ENCODE measurements at regions not wholly inside any gene's neighbourhood (a gene's known extent, or its start where the extent isn't known, plus 50 kb on each side); places are given as distances from the start of the nearest gene placed in this dataset.

GRCh38 chr15:62889141-62889661, 153.3 kb upstream of the TPM1 start:
- no peak overlapping the region for H3K4me2 ChIP-seq
- no peak overlapping the region for H3K4me3 ChIP-seq
- TF ChIP-seq Cebpa-rat (IDR thresholded peaks at IDR 0.05): no peak
- no peaks in the 10 kb centered on the region for H3K27me3 ChIP-seq
- H3K9ac ChIP-seq: no peak overlapping the region
- H4K20me1 ChIP-seq: no peaks in the 10 kb centered on the region
- no peaks in the 10 kb centered on the region for H3K4me1 ChIP-seq
- no peak overlapping the region for H3K27ac ChIP-seq
- H3K36me3 ChIP-seq: no peaks in the 10 kb centered on the region
- H3K9me3 ChIP-seq: no peaks in the 10 kb centered on the region

- Histone ChIP-seq H3K36me3 (no peaks in the 10 kb centered on the region), H3K4me2 (no peak overlapping the region), H3K27ac (no peak overlapping the region), H3K9ac (no peak overlapping the region), H3K4me1 (no peaks in the 10 kb centered on the region), H3K4me3 (no peak overlapping the region), H3K27me3 (no peaks in the 10 kb centered on the region), H4K20me1 (no peaks in the 10 kb centered on the region), H3K9me3 (no peaks in the 10 kb centered on the region)
- TF ChIP-seq Cebpa-rat (IDR thresholded peaks at IDR 0.05): no peak
These were observed 152.6 kb upstream of the TPM1 start for GRCh38 chr15:62889734-62890505.

GRCh38 chr15:62894322-62895085, 148.0 kb upstream of the TPM1 start:
- Histone ChIP-seq H3K27ac (no peak overlapping the region), H3K27me3 (no peaks in the 10 kb centered on the region), H3K9me3 (no peaks in the 10 kb centered on the region), H3K4me3 (no peak overlapping the region), H4K20me1 (no peaks in the 10 kb centered on the region), H3K4me2 (no peak overlapping the region), H3K4me1 (no peaks in the 10 kb centered on the region), H3K36me3 (no peaks in the 10 kb centered on the region), H3K9ac (no peak overlapping the region)
- TF ChIP-seq Cebpa-rat (IDR thresholded peaks at IDR 0.05): no peak

DNA sequence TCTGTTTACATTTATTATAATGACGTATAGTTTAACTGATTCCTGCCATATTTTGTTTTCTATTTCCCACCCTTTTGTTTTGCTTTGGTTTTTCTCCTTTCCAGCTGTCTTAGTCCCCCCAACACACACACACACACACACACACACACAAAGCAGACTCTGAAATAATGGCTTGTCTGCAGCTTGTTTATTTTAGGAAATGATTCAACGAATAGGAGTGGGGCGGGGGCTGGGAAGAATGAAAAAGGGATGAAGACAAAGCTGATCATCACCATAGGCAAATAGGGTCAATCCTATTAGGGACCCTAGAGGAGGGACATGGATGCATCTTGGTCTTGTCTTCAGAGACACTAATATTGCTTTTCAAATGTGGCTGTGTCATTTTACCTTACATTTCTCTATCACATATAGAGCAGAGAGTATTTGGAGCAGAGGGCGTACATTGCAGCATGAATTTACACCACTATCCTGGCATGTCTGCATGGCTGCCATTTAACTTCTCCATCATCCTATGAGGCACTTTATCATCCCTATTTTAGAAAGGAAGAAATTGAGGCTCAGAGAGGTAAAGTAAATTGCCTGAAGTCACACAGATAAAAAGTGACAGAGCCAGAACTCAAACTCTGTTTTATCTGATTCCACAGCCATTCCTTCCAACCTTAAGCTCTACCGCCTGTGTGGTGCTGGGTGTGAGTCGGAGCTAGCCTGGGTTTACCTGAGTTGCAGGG, 147.2 kb upstream of the TPM1 start:
- Histone ChIP-seq H3K4me2 (no peak overlapping the region), H3K9me3 (no peaks in the 10 kb centered on the region), H3K36me3 (no peaks in the 10 kb centered on the region), H3K4me3 (no peak overlapping the region), H3K27me3 (no peaks in the 10 kb centered on the region), H4K20me1 (no peaks in the 10 kb centered on the region), H3K4me1 (no peaks in the 10 kb centered on the region), H3K27ac (no peak overlapping the region), H3K9ac (no peak overlapping the region)
- TF ChIP-seq Cebpa-rat (IDR thresholded peaks at IDR 0.05): no peak

DNA sequence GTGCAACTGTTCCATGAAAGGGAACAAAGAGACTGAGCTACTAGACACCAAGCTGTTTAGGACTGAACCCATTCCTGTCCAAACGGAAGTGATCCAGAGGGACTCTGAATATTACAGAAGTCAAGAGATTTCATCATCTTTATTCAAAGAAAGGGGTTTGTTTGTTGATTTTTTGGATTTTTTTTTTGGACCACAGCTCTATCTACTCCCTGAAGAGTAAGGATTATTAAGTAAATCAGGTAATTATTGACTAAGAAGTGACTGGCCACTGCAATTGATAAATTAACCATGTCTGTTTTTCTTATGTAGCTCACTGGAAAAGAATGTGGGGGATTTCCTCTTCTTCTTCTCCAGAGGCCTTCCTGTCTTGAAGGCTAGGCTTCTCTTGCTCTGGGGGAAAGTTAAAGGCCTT, 146.6 kb upstream of the TPM1 start:
- Histone ChIP-seq H3K4me1 (peaks cover 2% of the 10 kb centered on the region; the same call in 1 of the 2 replicates), H3K27ac (no peak overlapping the region), H3K27me3 (no peaks in the 10 kb centered on the region), H3K4me3 (no peak overlapping the region), H3K9me3 (no peaks in the 10 kb centered on the region), H4K20me1 (no peaks in the 10 kb centered on the region), H3K4me2 (no peak overlapping the region), H3K9ac (no peak overlapping the region), H3K36me3 (no peaks in the 10 kb centered on the region)
- no peak for TF ChIP-seq Cebpa-rat (IDR thresholded peaks at IDR 0.05)

GRCh38 chr15:62896380-62896866, 146.1 kb upstream of the TPM1 start:
- no peaks in the 10 kb centered on the region for H4K20me1 ChIP-seq
- no peak overlapping the region for H3K4me2 ChIP-seq
- peaks cover 7% of the 10 kb centered on the region; the same call in 1 of the 2 replicates for H3K4me1 ChIP-seq
- H3K4me3 ChIP-seq: no peak overlapping the region
- no peaks in the 10 kb centered on the region for H3K36me3 ChIP-seq
- no peak for TF ChIP-seq Cebpa-rat (IDR thresholded peaks at IDR 0.05)
- no peaks in the 10 kb centered on the region for H3K27me3 ChIP-seq
- H3K9ac ChIP-seq: no peak overlapping the region
- H3K9me3 ChIP-seq: no peaks in the 10 kb centered on the region
- no peak overlapping the region for H3K27ac ChIP-seq

- H3K4me1 ChIP-seq: peaks cover 13% of the 10 kb centered on the region
- H3K36me3 ChIP-seq: no peaks in the 10 kb centered on the region
- no peak overlapping the region for H3K9ac ChIP-seq
- no peak overlapping the region for H3K4me3 ChIP-seq
- no peaks in the 10 kb centered on the region for H3K27me3 ChIP-seq
- H3K4me2 ChIP-seq: no peak overlapping the region
- H3K27ac ChIP-seq: no peak overlapping the region
- H3K9me3 ChIP-seq: no peaks in the 10 kb centered on the region
- no peaks in the 10 kb centered on the region for H4K20me1 ChIP-seq
- TF ChIP-seq Cebpa-rat (IDR thresholded peaks at IDR 0.05): no peak
These were observed 145.5 kb upstream of the TPM1 start for GRCh38 chr15:62896969-62897486.

- no peak overlapping the region for H3K27ac ChIP-seq
- no peaks in the 10 kb centered on the region for H3K36me3 ChIP-seq
- TF ChIP-seq Cebpa-rat (IDR thresholded peaks at IDR 0.05): no peak
- peaks cover 19% of the 10 kb centered on the region for H3K4me1 ChIP-seq
- H3K4me2 ChIP-seq: no peak overlapping the region
- no peak overlapping the region for H3K9ac ChIP-seq
- H3K27me3 ChIP-seq: no peaks in the 10 kb centered on the region
- H3K9me3 ChIP-seq: no peaks in the 10 kb centered on the region
- no peaks in the 10 kb centered on the region for H4K20me1 ChIP-seq
- no peak overlapping the region for H3K4me3 ChIP-seq
These were observed 144.9 kb upstream of the TPM1 start for GRCh38 chr15:62897634-62898033.

DNA sequence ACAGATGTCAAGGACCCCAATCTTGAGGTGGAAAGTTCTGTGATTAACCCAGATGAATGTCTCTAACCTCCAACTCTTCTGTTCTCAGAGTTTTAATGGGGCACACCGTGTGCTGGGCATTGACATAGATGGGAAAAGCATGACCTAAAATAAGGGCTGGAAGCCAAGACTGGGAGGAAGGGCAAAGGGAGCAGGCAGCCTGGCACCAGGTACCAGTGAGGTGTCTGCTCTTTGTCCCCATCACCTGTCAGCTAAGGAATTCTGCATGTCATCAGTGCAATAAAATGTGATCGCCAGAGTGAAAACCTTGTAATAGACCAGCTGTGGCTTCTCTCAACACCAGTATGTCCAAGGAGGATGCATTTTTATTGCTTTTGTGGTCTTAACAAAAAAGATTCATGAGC, 143.5 kb upstream of the TPM1 start:
- Histone ChIP-seq H3K36me3 (no peaks in the 10 kb centered on the region), H3K9me3 (no peaks in the 10 kb centered on the region), H3K4me2 (no peak overlapping the region), H3K27me3 (no peaks in the 10 kb centered on the region), H3K4me3 (no peak overlapping the region), H4K20me1 (no peaks in the 10 kb centered on the region), H3K9ac (no peak overlapping the region), H3K27ac (no peak overlapping the region), H3K4me1 (peaks cover 22% of the 10 kb centered on the region)
- TF ChIP-seq Cebpa-rat (IDR thresholded peaks at IDR 0.05): no peak

Measured in BLaER1 (cell line).